HCT116 (cell line): ENCODE measurements at regions not wholly inside any gene's neighbourhood (a gene's known extent, or its start where the extent isn't known, plus 50 kb on each side); places are given as distances from the start of the nearest gene placed in this dataset.
A peak's percentile ranks its signal among the peaks of the same experiment; 100 is the strongest.
"Not testable (repeated sequence)": the region's sequence is repeated elsewhere in the genome, so short reads cannot be mapped to it uniquely, and the experiment has no call there.

Source experiments
- ATAC-seq: fragments of 200-7000 bp; cut with Tn5 transposase; 2 replicates; pipeline ENCODE4 v1.9.1; 2020; ENCODE audit warnings: mild to moderate bottlenecking, moderate library complexity
- BruUV-seq: library from RNA; stranded (reverse); fragments of 400-500 nt; replicated peaks from 2 replicates; lab custom pipeline; 2021; lab: Mats Ljungman, UMichigan
- CTCF ChIA-PET: fragments of 300-600 bp; sonication (Branson Sonifier 250); formaldehyde crosslinking; loops from one replicate; lab custom pipeline; 2021; ENCODE audit warnings: antibody characterized with exemption; lab: Charles Lee
- POLR2A ChIA-PET: fragments of 300-600, 350-600 bp; sonication (Branson Sonifier 250); formaldehyde crosslinking; loops from one replicate; lab custom pipeline; 2021; ENCODE audit warnings: antibody characterized with exemption; lab: Charles Lee
- RAD21 ChIA-PET, 2 experiments: fragments of 300-600 bp; sonication (Branson Sonifier 250); formaldehyde crosslinking; loops; one replicate each; lab custom pipeline; 2023; ENCODE audit warnings: low total read pairs in 2 of 2; ENCODE audit not compliant: uncharacterized antibody in 2 of 2, unreplicated experiment in 2 of 2, low non-redundant PET in 1 of 2; lab: Charles Lee
- DNase-seq: peaks from one replicate; pipeline ENCODE4 v3.0.0-alpha.2; 2010; ENCODE audit warnings: low read depth, low spot score
- H2AFZ ChIP-seq: fragments of 200-600 bp; shearing (Covaris generic), sonication (generic); 2 replicates; pipeline ENCODE4 v1.6.1; 2017; ENCODE audit warnings: low read depth, mixed run types, mixed read lengths, antibody characterized with exemption, low read length; ENCODE audit not compliant: poor library complexity, severe bottlenecking
- H3K27ac ChIP-seq: 2 replicates; pipeline ENCODE4 v1.5.1; 2012; ENCODE audit warnings: low read depth, low read length
- H3K27me3 ChIP-seq: fragments of 200-600 bp; sonication (generic); 2 replicates; pipeline ENCODE4 v1.6.1; 2016; ENCODE audit warnings: mixed run types, low read length, mixed read lengths; ENCODE audit not compliant: insufficient read depth
- H3K36me3 ChIP-seq, 2 experiments: fragments of 200-500 bp in 1 of 2; fragments of 200-600 bp in 1 of 2; sonication (Bioruptor generic) in 1 of 2; sonication (generic) in 1 of 2; 2 replicates each; pipeline versions ENCODE4 v1.5.1 to v1.6.1; 2014 to 2016; ENCODE audit warnings: low read length in 2 of 2, inconsistent platforms in 1 of 2, mixed read lengths in 1 of 2, mixed run types in 1 of 2; ENCODE audit not compliant: insufficient read depth in 2 of 2, control insufficient read depth in 1 of 2
- H3K4me1 ChIP-seq, 2 experiments: fragments of 200-600 bp in 1 of 2; sonication (generic) in 1 of 2; 2 replicates each; pipeline versions ENCODE4 v1.5.1 to v1.6.1; 2012 to 2017; ENCODE audit warnings: low read length in 2 of 2, inconsistent platforms in 1 of 2, mild to moderate bottlenecking in 1 of 2, mixed read lengths in 1 of 2, mixed run types in 1 of 2, moderate library complexity in 1 of 2; ENCODE audit not compliant: insufficient read depth in 2 of 2, control insufficient read depth in 1 of 2
- H3K4me2 ChIP-seq: fragments of 200-600 bp; sonication (generic); 2 replicates; pipeline ENCODE4 v1.6.1; 2017; ENCODE audit warnings: mixed run types, low read length, mixed read lengths
- H3K4me3 ChIP-seq, 2 experiments: fragments of 200-600 bp in 1 of 2; sonication (generic) in 1 of 2; replicated peaks in 1 of 2; 2 replicates each; pipeline ENCODE4 v1.5.1; 2011 to 2016; ENCODE audit warnings: low read length in 2 of 2, control low read depth in 1 of 2, low read depth in 1 of 2, mild to moderate bottlenecking in 1 of 2, mixed read lengths in 1 of 2, mixed run types in 1 of 2
- H3K79me2 ChIP-seq: fragments of 200-600 bp; sonication (generic); 2 replicates; pipeline ENCODE4 v1.6.1; 2017; ENCODE audit warnings: mild to moderate bottlenecking, mixed run types, low read length, moderate library complexity, mixed read lengths; ENCODE audit not compliant: insufficient read depth
- H3K9ac ChIP-seq: fragments of 200-600 bp; sonication (generic); 2 replicates; pipeline ENCODE4 v1.6.1; 2016; ENCODE audit warnings: low read length, mixed read lengths
- H3K9me2 ChIP-seq: fragments of 200-600 bp; sonication (generic), shearing (Covaris generic); 2 replicates; pipeline ENCODE4 v1.6.1; 2017; ENCODE audit warnings: mixed run types, mild to moderate bottlenecking, moderate library complexity; ENCODE audit not compliant: insufficient read depth
- H3K9me3 ChIP-seq, 2 experiments: fragments of 200-500 bp in 1 of 2; fragments of 200-600 bp in 1 of 2; sonication (Bioruptor generic) in 1 of 2; sonication (generic) in 1 of 2; 2 replicates each; pipeline ENCODE4 v1.6.1; 2014 to 2017; ENCODE audit warnings: low read length in 2 of 2, mixed read lengths in 2 of 2, inconsistent platforms in 1 of 2, low read depth in 1 of 2, mild to moderate bottlenecking in 1 of 2, mixed run types in 1 of 2, moderate library complexity in 1 of 2; ENCODE audit not compliant: control insufficient read depth in 1 of 2, insufficient read depth in 1 of 2
- H4K20me1 ChIP-seq: fragments of 200-600 bp; sonication (generic), shearing (Covaris generic); 2 replicates; pipeline ENCODE4 v1.6.1; 2017; ENCODE audit warnings: mixed run types, mild to moderate bottlenecking, moderate library complexity; ENCODE audit not compliant: insufficient read depth
- EGR1 ChIP-seq: IDR thresholded peaks from 2 replicates; pipeline ENCODE4 v1.6.1; 2012; ENCODE audit warnings: low read depth
- YY1 ChIP-seq: IDR thresholded peaks from 2 replicates; pipeline ENCODE4 v1.6.1; 2011; ENCODE audit warnings: low read length, low read depth, moderate library complexity, mild to moderate bottlenecking; ENCODE audit not compliant: insufficient replicate concordance; ENCODE audit errors: extremely low read depth
- intact Hi-C: fragments of 100-400 bp; cut with micrococcal nuclease; formaldehyde crosslinking; loops from 2 replicates; pipeline ENCODE4 v1.10.0; 2022

DNA sequence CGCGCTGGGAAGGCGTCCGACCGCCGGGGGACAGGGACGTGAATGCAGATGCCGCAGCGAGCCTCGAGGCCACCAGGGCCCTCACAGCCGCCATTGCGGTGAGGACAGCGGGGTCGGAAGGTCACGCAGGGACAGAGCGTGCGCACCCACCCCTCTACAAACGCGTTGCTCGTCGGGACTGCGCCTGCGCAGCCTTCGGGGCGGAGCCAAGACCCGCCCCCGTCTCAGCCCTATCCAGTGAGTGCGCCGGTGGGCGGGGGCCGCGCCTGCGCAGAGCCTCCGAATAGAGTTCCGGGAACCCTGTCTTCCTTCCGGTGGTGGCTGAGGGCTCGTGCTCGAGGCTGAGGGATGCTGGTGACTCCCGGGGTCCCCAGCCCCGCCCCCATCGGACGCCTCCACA is 5393.1 kb upstream of the TPTE start:
- DNase-seq (peak; percentile 29), ATAC-seq (peak; percentile 87)
- H3K79me2 ChIP-seq, H3K9me3 ChIP-seq, intact Hi-C loops, CTCF ChIA-PET, H3K27ac ChIP-seq, H3K36me3 ChIP-seq, BruUV-seq, H4K20me1 ChIP-seq, H2AFZ ChIP-seq, H3K27me3 ChIP-seq, H3K4me1 ChIP-seq, H3K9ac ChIP-seq, POLR2A ChIA-PET: not testable (repeated sequence)
- H3K4me3 ChIP-seq, result peak overlapping the region; percentile 30 to 40; a peak in 3 of 4 replicates
- TF ChIP-seq YY1, result peak; percentile 8
- peak; percentile 72 for TF ChIP-seq EGR1
- TF ChIP-seq, all 23 proteins: peak for 2; not testable (repeated sequence) for 21
- RAD21 ChIA-PET, H3K4me2 ChIP-seq, H3K9me2 ChIP-seq: not testable (repeated sequence)

- H2AFZ ChIP-seq, DNase-seq, BruUV-seq, intact Hi-C loops, POLR2A ChIA-PET, H3K9me2 ChIP-seq, H3K9ac ChIP-seq, H3K27me3 ChIP-seq, H3K79me2 ChIP-seq, H3K4me2 ChIP-seq, H3K27ac ChIP-seq, H3K9me3 ChIP-seq, H4K20me1 ChIP-seq, H3K36me3 ChIP-seq, ATAC-seq, H3K4me3 ChIP-seq, CTCF ChIA-PET, RAD21 ChIA-PET, H3K4me1 ChIP-seq: not testable (repeated sequence)
Measured at GRCh38 chr21:5133824-5134223, 5387.6 kb upstream of the TPTE start.

DNA sequence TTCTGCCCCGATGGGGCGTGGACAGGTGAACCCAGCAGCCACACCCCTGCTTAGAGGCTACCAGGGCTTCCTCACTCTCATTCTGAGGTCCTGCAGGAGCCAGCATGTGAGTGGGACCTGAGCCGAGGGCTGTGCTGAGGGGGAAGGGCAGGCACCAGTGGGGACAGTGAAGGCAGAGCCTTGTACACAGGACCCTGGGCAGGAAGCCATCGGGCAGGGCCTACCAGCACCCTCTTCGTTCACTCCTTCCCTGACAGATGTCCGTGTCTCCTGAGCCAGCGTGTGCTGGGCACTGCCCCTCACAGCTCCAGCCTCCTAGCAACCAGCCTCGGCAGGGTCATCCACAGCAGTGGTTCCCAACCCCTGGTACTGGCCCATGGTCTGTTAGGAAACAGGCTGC is 5385.0 kb upstream of the TPTE start:
- H3K36me3 ChIP-seq, H3K9me2 ChIP-seq, H3K79me2 ChIP-seq, RAD21 ChIA-PET, H3K27ac ChIP-seq, H4K20me1 ChIP-seq, CTCF ChIA-PET, intact Hi-C loops, H3K4me3 ChIP-seq, DNase-seq, ATAC-seq, H3K4me2 ChIP-seq, POLR2A ChIA-PET, H3K27me3 ChIP-seq, BruUV-seq, H2AFZ ChIP-seq, H3K4me1 ChIP-seq, H3K9me3 ChIP-seq, H3K9ac ChIP-seq: not testable (repeated sequence)

- ATAC-seq, result not testable (repeated sequence)
Measured at GRCh38 chr21:5137006-5137405, 5384.4 kb upstream of the TPTE start.

More at GRCh38 chr21:5137006-5137405, 5384.4 kb upstream of the TPTE start:
- H2AFZ ChIP-seq, H3K27me3 ChIP-seq, POLR2A ChIA-PET, H3K4me3 ChIP-seq, intact Hi-C loops, H3K36me3 ChIP-seq, H3K9me3 ChIP-seq, H3K9ac ChIP-seq, CTCF ChIA-PET, H4K20me1 ChIP-seq, H3K4me1 ChIP-seq, H3K79me2 ChIP-seq, H3K9me2 ChIP-seq, BruUV-seq, H3K4me2 ChIP-seq, RAD21 ChIA-PET, H3K27ac ChIP-seq, DNase-seq: not testable (repeated sequence)
